ENCODE measurements at regions not wholly inside any gene's neighbourhood (a gene's known extent, or its start where the extent isn't known, plus 50 kb on each side); places are given as distances from the start of the nearest gene placed in this dataset.

- in situ Hi-C loops (cut with HindIII; ENCODE audit: low pct_ligation_motif_present, low sequenced_read_pairs) = no loop called here
- Histone ChIP-seq H3K27ac (no peak overlapping the region), H3K27me3 (replicated peaks) (no peaks in the 10 kb centered on the region), H3K36me3 (replicated peaks) (no peaks in the 10 kb centered on the region), H3K4me3 (ENCODE audit: low read depth, low read length) (no peak overlapping the region)
- no peak for DNase-seq
- no peak for TF ChIP-seq CTCF (IDR thresholded peaks at IDR 0.05; ENCODE audit: low read depth, low read length, missing control alignments)
Observed at GRCh38 chr20:59382157-59382725, 81.8 kb downstream of the EDN3 start.

- H3K27me3 ChIP-seq (replicated peaks) = no peaks in the 10 kb centered on the region
- no peak overlapping the region for H3K4me3 ChIP-seq (ENCODE audit: low read depth, low read length)
- no peaks in the 10 kb centered on the region for H3K36me3 ChIP-seq (replicated peaks)
- TF ChIP-seq CTCF (IDR thresholded peaks at IDR 0.05; ENCODE audit: low read depth, low read length, missing control alignments) = no peak
- DNase-seq = no peak
- in situ Hi-C loops (cut with HindIII; ENCODE audit: low pct_ligation_motif_present, low sequenced_read_pairs) = no loop called here
- no peak overlapping the region for H3K27ac ChIP-seq
Observed at GRCh38 chr20:59382907-59383306, 82.5 kb downstream of the EDN3 start.

- TF ChIP-seq CTCF (IDR thresholded peaks at IDR 0.05; ENCODE audit: low read depth, low read length, missing control alignments) = no peak
- no peak for DNase-seq
- H3K27ac ChIP-seq = no peak overlapping the region
- H3K27me3 ChIP-seq (replicated peaks) = no peaks in the 10 kb centered on the region
- in situ Hi-C loops (cut with HindIII; ENCODE audit: low pct_ligation_motif_present, low sequenced_read_pairs) = no loop called here
- no peak overlapping the region for H3K4me3 ChIP-seq (ENCODE audit: low read depth, low read length)
- H3K36me3 ChIP-seq (replicated peaks) = no peaks in the 10 kb centered on the region
Observed at GRCh38 chr20:59385038-59385437, 84.6 kb downstream of the EDN3 start.

GRCh38 chr20:59385480-59385879, 85.1 kb downstream of the EDN3 start:
- TF ChIP-seq CTCF (IDR thresholded peaks at IDR 0.05; ENCODE audit: low read depth, low read length, missing control alignments) = no peak
- in situ Hi-C loops (cut with HindIII; ENCODE audit: low pct_ligation_motif_present, low sequenced_read_pairs) = no loop called here
- DNase-seq = no peak
- H3K4me3 ChIP-seq (ENCODE audit: low read depth, low read length) = no peak overlapping the region
- H3K27ac ChIP-seq = no peak overlapping the region
- no peaks in the 10 kb centered on the region for H3K27me3 ChIP-seq (replicated peaks)
- H3K36me3 ChIP-seq (replicated peaks) = no peaks in the 10 kb centered on the region

- no peak for DNase-seq
- TF ChIP-seq CTCF (IDR thresholded peaks at IDR 0.05; ENCODE audit: low read depth, low read length, missing control alignments) = no peak
- H3K4me3 ChIP-seq (ENCODE audit: low read depth, low read length) = no peak overlapping the region
- in situ Hi-C loops (cut with HindIII; ENCODE audit: low pct_ligation_motif_present, low sequenced_read_pairs) = no loop called here
- H3K27me3 ChIP-seq (replicated peaks) = no peaks in the 10 kb centered on the region
- no peaks in the 10 kb centered on the region for H3K36me3 ChIP-seq (replicated peaks)
- no peak overlapping the region for H3K27ac ChIP-seq
Observed at GRCh38 chr20:59386809-59387208, 86.4 kb downstream of the EDN3 start.

GRCh38 chr20:59387891-59388290, 87.5 kb downstream of the EDN3 start:
- no peak for TF ChIP-seq CTCF (IDR thresholded peaks at IDR 0.05; ENCODE audit: low read depth, low read length, missing control alignments)
- in situ Hi-C loops (cut with HindIII; ENCODE audit: low pct_ligation_motif_present, low sequenced_read_pairs) = no loop called here
- no peak overlapping the region for H3K27ac ChIP-seq
- H3K36me3 ChIP-seq (replicated peaks) = no peaks in the 10 kb centered on the region
- no peak for DNase-seq
- H3K4me3 ChIP-seq (ENCODE audit: low read depth, low read length) = no peak overlapping the region
- H3K27me3 ChIP-seq (replicated peaks) = no peaks in the 10 kb centered on the region
